ENCODE measurements at regions not wholly inside any gene's neighbourhood (a gene's known extent, or its start where the extent isn't known, plus 50 kb on each side); places are given as distances from the start of the nearest gene placed in this dataset.

DNA sequence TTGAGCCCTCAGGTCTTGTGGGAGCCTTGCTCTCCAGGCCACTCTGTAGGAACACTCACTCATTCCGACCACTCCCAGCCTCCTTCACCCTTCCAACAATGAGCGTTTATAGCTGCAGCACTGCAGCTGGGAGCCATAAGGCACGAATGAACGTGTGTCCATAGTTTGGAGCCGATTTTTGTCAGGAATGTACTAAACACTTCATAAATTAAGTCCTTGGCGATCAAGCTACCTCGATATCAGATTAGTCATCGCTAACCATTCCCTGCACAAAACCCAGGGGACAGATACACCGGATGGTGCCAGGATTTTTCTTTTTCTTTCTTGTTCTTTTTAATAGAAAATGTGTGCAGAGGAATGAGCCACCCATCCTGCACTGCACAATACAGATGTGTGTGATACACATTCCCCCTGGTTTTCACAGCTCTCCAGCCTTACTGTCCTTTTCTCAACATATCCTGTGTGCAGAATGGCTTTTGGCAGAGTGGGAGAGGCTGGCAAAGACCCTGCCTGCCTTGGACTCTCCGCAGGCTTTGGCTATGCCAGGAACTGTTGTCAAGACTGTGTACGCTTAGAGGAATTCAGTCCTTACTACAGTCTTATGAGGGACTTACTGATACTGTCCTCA lies 68.4 kb upstream of the ELAC2 start:
- H3K36me3 ChIP-seq: no peaks in the 10 kb centered on the region
- no peak for TF ChIP-seq POLR2A (IDR thresholded peaks at IDR 0.05)
- TF ChIP-seq, protein P1, sequence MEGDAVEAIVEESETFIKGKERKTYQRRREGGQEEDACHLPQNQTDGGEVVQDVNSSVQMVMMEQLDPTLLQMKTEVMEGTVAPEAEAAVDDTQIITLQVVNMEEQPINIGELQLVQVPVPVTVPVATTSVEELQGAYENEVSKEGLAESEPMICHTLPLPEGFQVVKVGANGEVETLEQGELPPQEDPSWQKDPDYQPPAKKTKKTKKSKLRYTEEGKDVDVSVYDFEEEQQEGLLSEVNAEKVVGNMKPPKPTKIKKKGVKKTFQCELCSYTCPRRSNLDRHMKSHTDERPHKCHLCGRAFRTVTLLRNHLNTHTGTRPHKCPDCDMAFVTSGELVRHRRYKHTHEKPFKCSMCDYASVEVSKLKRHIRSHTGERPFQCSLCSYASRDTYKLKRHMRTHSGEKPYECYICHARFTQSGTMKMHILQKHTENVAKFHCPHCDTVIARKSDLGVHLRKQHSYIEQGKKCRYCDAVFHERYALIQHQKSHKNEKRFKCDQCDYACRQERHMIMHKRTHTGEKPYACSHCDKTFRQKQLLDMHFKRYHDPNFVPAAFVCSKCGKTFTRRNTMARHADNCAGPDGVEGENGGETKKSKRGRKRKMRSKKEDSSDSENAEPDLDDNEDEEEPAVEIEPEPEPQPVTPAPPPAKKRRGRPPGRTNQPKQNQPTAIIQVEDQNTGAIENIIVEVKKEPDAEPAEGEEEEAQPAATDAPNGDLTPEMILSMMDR (IDR thresholded peaks at IDR 0.05): no peak
- no peak for TF ChIP-seq EP300 (IDR thresholded peaks at IDR 0.05)
- DNase-seq: no peak
- no peak overlapping the region for H3K4me3 ChIP-seq
- H3K4me1 ChIP-seq (ENCODE audit: insufficient read depth): no peaks in the 10 kb centered on the region
- no peak overlapping the region for H3K27ac ChIP-seq
- intact Hi-C loops (cut with DNase I): no loop called here
- no peaks in the 10 kb centered on the region for H3K9me3 ChIP-seq
- H3K27me3 ChIP-seq: no peaks in the 10 kb centered on the region
- 63 to 72% (median 71%) methylated on average over 11 of the region's 11 CpGs for WGBS, 3 donors

DNA sequence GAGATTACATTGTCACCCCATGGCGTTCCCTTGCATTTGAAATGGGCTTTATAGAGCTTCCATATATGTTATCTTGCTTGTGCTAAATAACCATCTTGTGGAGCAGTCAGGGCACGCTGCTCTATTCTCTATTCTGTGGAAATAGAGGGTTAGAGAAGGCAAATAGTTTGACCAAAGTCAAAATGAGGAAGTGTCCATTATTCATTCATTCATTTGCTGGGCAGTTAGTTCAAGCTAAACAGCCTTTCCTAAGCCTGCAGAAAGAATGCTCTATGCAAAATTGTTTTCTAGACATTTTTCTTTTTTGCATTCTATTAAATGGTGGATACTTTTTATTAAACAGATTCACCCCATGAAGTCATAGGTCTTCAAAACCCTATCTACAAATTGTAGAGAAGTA lies 67.8 kb upstream of the ELAC2 start:
- 58 to 67% (median 58%) methylated on average over 2 of the region's 2 CpGs for WGBS, 3 donors
- H3K36me3 ChIP-seq: no peaks in the 10 kb centered on the region

DNA sequence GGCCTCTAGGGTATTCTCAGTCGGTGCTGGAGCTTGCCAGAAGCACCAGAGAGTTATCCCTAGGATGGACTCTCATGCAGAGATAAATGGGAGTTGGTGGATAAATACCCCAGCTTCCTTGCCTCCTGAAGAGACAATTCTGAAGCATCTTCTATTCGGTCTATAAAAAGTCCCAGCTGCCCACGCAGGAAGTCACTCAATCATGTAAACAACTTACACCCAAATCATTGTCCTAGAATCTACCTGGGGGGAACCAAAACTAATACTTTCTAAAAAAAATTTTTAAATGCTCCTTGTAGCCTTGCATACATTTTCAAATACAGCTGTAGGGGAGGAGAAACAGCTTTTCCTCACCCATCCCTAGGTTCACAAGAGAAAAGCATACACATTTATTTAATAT lies 66.6 kb upstream of the ELAC2 start:
- Histone ChIP-seq H3K27ac (no peak overlapping the region), H3K36me3 (no peaks in the 10 kb centered on the region), H3K9me3 (no peaks in the 10 kb centered on the region), H3K4me1 (ENCODE audit: insufficient read depth) (no peaks in the 10 kb centered on the region), H3K4me3 (no peak overlapping the region), H3K27me3 (no peaks in the 10 kb centered on the region)
- TF ChIP-seq, protein P1 (IDR thresholded peaks at IDR 0.05): no peak
- no peak for TF ChIP-seq POLR2A (IDR thresholded peaks at IDR 0.05)
- no peak for TF ChIP-seq EP300 (IDR thresholded peaks at IDR 0.05)
- 53 to 57% (median 56%) methylated on average over 3 of the region's 3 CpGs for WGBS, 3 donors
- intact Hi-C loops (cut with DNase I): no loop called here
- no peak for DNase-seq

More for the DNA sequence above, 67.8 kb upstream of the ELAC2 start:
- H3K4me3 ChIP-seq: no peak overlapping the region
- H3K27me3 ChIP-seq: no peaks in the 10 kb centered on the region
- no peak overlapping the region for H3K27ac ChIP-seq
- no peaks in the 10 kb centered on the region for H3K4me1 ChIP-seq (ENCODE audit: insufficient read depth)
- no peak for DNase-seq
- no peaks in the 10 kb centered on the region for H3K9me3 ChIP-seq
- no peak for TF ChIP-seq POLR2A (IDR thresholded peaks at IDR 0.05)
- intact Hi-C loops (cut with DNase I): no loop called here

DNA sequence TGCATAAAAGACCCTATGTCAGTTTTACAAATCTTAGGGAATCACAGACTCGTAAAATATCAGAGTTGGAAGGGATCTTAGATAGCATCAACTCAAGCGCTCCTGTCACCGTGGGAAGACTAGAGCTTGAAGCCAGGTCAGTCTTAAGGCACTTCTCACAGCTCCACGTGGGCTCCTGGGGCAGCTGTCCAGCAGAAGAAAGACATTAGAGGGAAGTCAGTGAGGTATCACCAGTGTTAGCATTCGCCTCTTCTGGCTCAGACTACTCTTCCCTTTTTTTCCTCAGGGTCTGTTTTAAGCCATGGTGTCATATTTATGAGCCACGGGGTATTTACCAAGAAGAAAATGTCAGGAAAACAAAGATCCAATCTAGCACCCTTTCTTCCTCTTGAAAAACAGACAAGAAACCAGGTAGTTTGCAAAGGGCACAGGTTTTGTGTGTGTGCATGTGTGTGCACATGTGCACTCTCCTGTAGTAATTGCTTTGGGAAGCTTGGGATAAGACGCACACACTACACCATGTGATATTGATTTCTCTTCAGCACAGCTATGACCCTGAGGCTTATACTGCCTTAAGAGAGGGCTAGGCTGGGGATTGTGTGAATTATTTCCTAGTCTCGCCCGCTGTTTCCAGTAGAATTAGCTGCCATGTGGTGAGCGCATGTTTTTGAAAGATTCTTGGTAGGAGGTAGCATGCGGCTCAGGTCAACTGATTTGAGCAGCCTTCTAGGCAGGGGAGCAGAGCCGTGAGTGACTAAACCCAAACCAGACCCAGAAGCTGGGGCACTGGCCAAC lies 61.0 kb upstream of the ELAC2 start:
- H3K4me1 ChIP-seq (ENCODE audit: insufficient read depth): no peaks in the 10 kb centered on the region
- no peak for DNase-seq
- no peaks in the 10 kb centered on the region for H3K9me3 ChIP-seq
- H3K27me3 ChIP-seq: no peaks in the 10 kb centered on the region
- H3K36me3 ChIP-seq: no peaks in the 10 kb centered on the region
- WGBS, 3 donors: 68 to 72% (median 68%) methylated on average over 12 of the region's 12 CpGs
- H3K4me3 ChIP-seq: no peak overlapping the region
- intact Hi-C loops (cut with DNase I): no loop called here
- TF ChIP-seq, protein P1 (IDR thresholded peaks at IDR 0.05): no peak
- TF ChIP-seq EP300 (IDR thresholded peaks at IDR 0.05): no peak
- no peak for TF ChIP-seq POLR2A (IDR thresholded peaks at IDR 0.05)
- no peak overlapping the region for H3K27ac ChIP-seq

DNA sequence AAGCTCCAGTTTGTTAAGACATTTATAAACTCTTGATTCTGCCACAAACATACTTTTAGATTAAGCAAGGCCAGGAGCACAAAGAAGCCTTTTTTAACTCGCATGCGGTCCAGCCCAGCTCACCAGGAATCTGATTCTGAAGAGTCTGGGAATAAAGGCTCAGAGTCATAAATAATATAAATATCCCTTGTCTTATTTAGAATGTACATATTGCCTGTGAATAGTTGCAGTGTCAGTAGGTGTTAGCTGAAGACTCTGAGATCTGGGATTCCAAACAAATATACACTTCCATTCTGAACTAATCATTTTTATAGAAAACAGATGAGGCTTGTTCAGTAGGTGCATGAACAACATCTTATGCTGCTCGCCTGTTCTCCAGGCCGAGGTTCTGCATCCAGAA lies 59.1 kb upstream of the ELAC2 start:
- Histone ChIP-seq H3K27ac (no peak overlapping the region), H3K4me3 (no peak overlapping the region), H3K4me1 (ENCODE audit: insufficient read depth) (no peaks in the 10 kb centered on the region), H3K36me3 (no peaks in the 10 kb centered on the region), H3K27me3 (no peaks in the 10 kb centered on the region), H3K9me3 (no peaks in the 10 kb centered on the region)
- intact Hi-C loops (cut with DNase I): no loop called here
- TF ChIP-seq EP300 (IDR thresholded peaks at IDR 0.05): no peak
- TF ChIP-seq, protein P1 (IDR thresholded peaks at IDR 0.05): no peak
- no peak for TF ChIP-seq POLR2A (IDR thresholded peaks at IDR 0.05)
- 79 to 81% (median 79%) methylated on average over 4 of the region's 4 CpGs for WGBS, 3 donors
- DNase-seq: no peak
